Right lobe of liver (tissue), 4 donors: ENCODE measurements at regions not wholly inside any gene's neighbourhood (a gene's known extent, or its start where the extent isn't known, plus 50 kb on each side); places are given as distances from the start of the nearest gene placed in this dataset.

Experiments
- CTCF ChIP-seq, 4 donors: fragments of 200-600 bp in 3 of 4; fragments of 450-650 bp in 1 of 4; IDR thresholded peaks; one replicate each; pipeline versions ENCODE4 v1.5.1 to v1.8.0; 2016 to 2022; ENCODE audit warnings: antibody characterized with exemption in 4 of 4, mild to moderate bottlenecking in 2 of 4
- POLR2A ChIP-seq: fragments of 450-650 bp; IDR thresholded peaks from one replicate; pipeline ENCODE4 v1.6.1; 2017; ENCODE audit warnings: antibody characterized with exemption, mild to moderate bottlenecking
- donor health status: DM: no; HTN: no; CAD: no.
- donor health status: DM: no; HTN: no; CAD: no.
- donor health status: DM: no; HTN: yes; CAD: no.

- TF ChIP-seq POLR2A (no peak), CTCF (IDR thresholded peaks at IDR 0.05) (no peak)
These were observed 209.6 kb downstream of the CDH26 start for GRCh38 chr20:60167812-60168211.
